ENCODE measurements at regions not wholly inside any gene's neighbourhood (a gene's known extent, or its start where the extent isn't known, plus 50 kb on each side); places are given as distances from the start of the nearest gene placed in this dataset.

- DNase-seq (ENCODE audit: low read depth): peak; percentile 21
- H3K27ac Mint-ChIP-seq (ENCODE audit: unreplicated experiment): no peak overlapping the region
- Histone ChIP-seq H3K27me3 (ENCODE audit: insufficient read depth, low read length) (no peaks in the 10 kb centered on the region), H3K27ac (ENCODE audit: low read depth, low read length) (no peak overlapping the region), H2AFZ (ENCODE audit: low read depth, low read length) (no peak overlapping the region), H3K36me3 (ENCODE audit: insufficient read depth, low read length) (no peaks in the 10 kb centered on the region), H3K9me3 (ENCODE audit: insufficient read depth, low read depth, low read length) (no peaks in the 10 kb centered on the region), H3K9ac (ENCODE audit: low read length) (no peak overlapping the region), H3K4me3 (ENCODE audit: insufficient read depth, low read depth, low read length) (no peak overlapping the region), H3K79me2 (ENCODE audit: insufficient read depth, low read length) (no peaks in the 10 kb centered on the region), H4K20me1 (ENCODE audit: insufficient read depth, low read length) (no peaks in the 10 kb centered on the region), H3K4me1 (ENCODE audit: insufficient read depth, low read length) (peaks cover 3% of the 10 kb centered on the region), H3K4me2 (ENCODE audit: low read length) (no peak overlapping the region)
- FAIRE-seq: no peak
- H3K27me3 Mint-ChIP-seq (ENCODE audit: low read depth, unreplicated experiment): peaks cover 2% of the 10 kb centered on the region
- H3K36me3 Mint-ChIP-seq (ENCODE audit: low read depth, unreplicated experiment): no peaks in the 10 kb centered on the region
- H3K4me1 Mint-ChIP-seq (ENCODE audit: low read depth, unreplicated experiment): peaks cover 12% of the 10 kb centered on the region
- TF ChIP-seq CTCF (IDR thresholded peaks at IDR 0.05; ENCODE audit: insufficient read depth, low read depth, low read length): no peak
- TF ChIP-seq EZH2 (IDR thresholded peaks at IDR 0.05; ENCODE audit: insufficient read depth, low read length): no peak
- H3K9me3 Mint-ChIP-seq (ENCODE audit: unreplicated experiment): no peaks in the 10 kb centered on the region
- H3K4me3 Mint-ChIP-seq (ENCODE audit: unreplicated experiment): no peak overlapping the region
These were observed 153.5 kb downstream of the SLC28A3 start for GRCh38 chr9:84187090-84187489.

- Histone ChIP-seq H3K4me2 (ENCODE audit: low read length) (no peak overlapping the region), H3K36me3 (ENCODE audit: insufficient read depth, low read length) (no peaks in the 10 kb centered on the region), H3K9ac (ENCODE audit: low read length) (no peak overlapping the region), H3K4me1 (ENCODE audit: insufficient read depth, low read length) (no peaks in the 10 kb centered on the region), H2AFZ (ENCODE audit: low read depth, low read length) (no peak overlapping the region), H3K79me2 (ENCODE audit: insufficient read depth, low read length) (no peaks in the 10 kb centered on the region), H3K4me3 (ENCODE audit: insufficient read depth, low read depth, low read length) (no peak overlapping the region), H4K20me1 (ENCODE audit: insufficient read depth, low read length) (no peaks in the 10 kb centered on the region), H3K9me3 (ENCODE audit: insufficient read depth, low read depth, low read length) (no peaks in the 10 kb centered on the region), H3K27me3 (ENCODE audit: insufficient read depth, low read length) (no peaks in the 10 kb centered on the region), H3K27ac (ENCODE audit: low read depth, low read length) (no peak overlapping the region)
- TF ChIP-seq EZH2 (IDR thresholded peaks at IDR 0.05; ENCODE audit: insufficient read depth, low read length): no peak
- no peak for TF ChIP-seq CTCF (IDR thresholded peaks at IDR 0.05; ENCODE audit: insufficient read depth, low read depth, low read length)
- DNase-seq (ENCODE audit: low read depth) (no peak), FAIRE-seq (no peak)
- Mint-ChIP-seq H3K27me3 (ENCODE audit: low read depth, unreplicated experiment) (peaks cover 8% of the 10 kb centered on the region), H3K27ac (ENCODE audit: unreplicated experiment) (no peak overlapping the region), H3K4me1 (ENCODE audit: low read depth, unreplicated experiment) (peaks cover 9% of the 10 kb centered on the region), H3K9me3 (ENCODE audit: unreplicated experiment) (no peaks in the 10 kb centered on the region), H3K36me3 (ENCODE audit: low read depth, unreplicated experiment) (no peaks in the 10 kb centered on the region), H3K4me3 (ENCODE audit: unreplicated experiment) (no peak overlapping the region)
These were observed 150.7 kb downstream of the SLC28A3 start for GRCh38 chr9:84189904-84190303.

GRCh38 chr9:84190411-84190810 lies 150.1 kb downstream of the SLC28A3 start:
- TF ChIP-seq EZH2 (IDR thresholded peaks at IDR 0.05; ENCODE audit: insufficient read depth, low read length) (no peak), CTCF (IDR thresholded peaks at IDR 0.05; ENCODE audit: insufficient read depth, low read depth, low read length) (no peak)
- no peak for FAIRE-seq

More at GRCh38 chr9:84190411-84190810, 150.1 kb downstream of the SLC28A3 start:
- Mint-ChIP-seq H3K27me3 (ENCODE audit: low read depth, unreplicated experiment) (peaks cover 8% of the 10 kb centered on the region), H3K9me3 (ENCODE audit: unreplicated experiment) (no peaks in the 10 kb centered on the region), H3K4me3 (ENCODE audit: unreplicated experiment) (no peak overlapping the region), H3K27ac (ENCODE audit: unreplicated experiment) (no peak overlapping the region), H3K36me3 (ENCODE audit: low read depth, unreplicated experiment) (no peaks in the 10 kb centered on the region), H3K4me1 (ENCODE audit: low read depth, unreplicated experiment) (peaks cover 9% of the 10 kb centered on the region)
- no peaks in the 10 kb centered on the region for H4K20me1 ChIP-seq (ENCODE audit: insufficient read depth, low read length)
- no peaks in the 10 kb centered on the region for H3K9me3 ChIP-seq (ENCODE audit: insufficient read depth, low read depth, low read length)
- no peak overlapping the region for H3K4me3 ChIP-seq (ENCODE audit: insufficient read depth, low read depth, low read length)
- no peaks in the 10 kb centered on the region for H3K79me2 ChIP-seq (ENCODE audit: insufficient read depth, low read length)
- no peaks in the 10 kb centered on the region for H3K27me3 ChIP-seq (ENCODE audit: insufficient read depth, low read length)
- H3K4me2 ChIP-seq (ENCODE audit: low read length): no peak overlapping the region
- H3K9ac ChIP-seq (ENCODE audit: low read length): no peak overlapping the region
- DNase-seq (ENCODE audit: low read depth): no peak
- H3K27ac ChIP-seq (ENCODE audit: low read depth, low read length): no peak overlapping the region
- no peaks in the 10 kb centered on the region for H3K4me1 ChIP-seq (ENCODE audit: insufficient read depth, low read length)
- no peaks in the 10 kb centered on the region for H3K36me3 ChIP-seq (ENCODE audit: insufficient read depth, low read length)
- no peak overlapping the region for H2AFZ ChIP-seq (ENCODE audit: low read depth, low read length)

Data from astrocyte (in vitro differentiated cells and primary cell).